GM12878 (cell line): ENCODE measurements at regions not wholly inside any gene's neighbourhood (a gene's known extent, or its start where the extent isn't known, plus 50 kb on each side); places are given as distances from the start of the nearest gene placed in this dataset.

ENCODE experiments used
- ATF2 ChIP-seq: IDR thresholded peaks from 2 replicates; pipeline ENCODE4 v1.6.1; 2012; ENCODE audit warnings: low read length, inconsistent platforms
- CUX1 ChIP-seq: IDR thresholded peaks from 2 replicates; pipeline ENCODE4 v1.6.1; 2012; ENCODE audit warnings: improper control_type of control experiment, low read depth, low read length; ENCODE audit not compliant: insufficient replicate concordance
- EP300 ChIP-seq, 2 experiments: fragments of 150-350 bp in 1 of 2; IDR thresholded peaks; 2 replicates each; pipeline ENCODE4 v1.6.1; 2011 to 2012; ENCODE audit warnings: low read depth in 2 of 2, low read length in 2 of 2, borderline replicate concordance in 1 of 2, improper control_type of control experiment in 1 of 2, inconsistent platforms in 1 of 2; ENCODE audit not compliant: control insufficient read depth in 1 of 2
- FOXM1 ChIP-seq: IDR thresholded peaks from 2 replicates; pipeline ENCODE4 v1.6.1; 2012; ENCODE audit warnings: low read depth, mild to moderate bottlenecking, inconsistent platforms, low read length, moderate library complexity
- JUND ChIP-seq: IDR thresholded peaks from 2 replicates; pipeline ENCODE4 v1.6.1; 2012; ENCODE audit warnings: low read depth, mild to moderate bottlenecking, low read length, improper control_type of control experiment, moderate library complexity
- MXI1 ChIP-seq: fragments of 150-350 bp; IDR thresholded peaks from 2 replicates; pipeline ENCODE4 v1.6.1; 2011; ENCODE audit warnings: low read depth, mild to moderate bottlenecking, inconsistent platforms, low read length, improper control_type of control experiment
- RCOR1 ChIP-seq: conservative IDR thresholded peaks from 2 replicates; pipeline ENCODE4 v1.6.1; 2012; ENCODE audit warnings: low read depth, low read length, improper control_type of control experiment
- TBL1XR1 ChIP-seq: IDR thresholded peaks from 2 replicates; pipeline ENCODE4 v1.6.1; 2012; ENCODE audit warnings: low read depth, low read length, improper control_type of control experiment
- TF ChIP-seq, protein P1 (sequence below), 3 experiments: IDR thresholded peaks in 2 of 3; conservative IDR thresholded peaks in 1 of 3; 2 replicates each; pipeline ENCODE4 v1.5.1; 2011; ENCODE audit warnings: low read depth in 3 of 3, low read length in 3 of 3, mild to moderate bottlenecking in 3 of 3, control low read depth in 2 of 3, moderate library complexity in 2 of 3, inconsistent platforms in 1 of 3, mixed read lengths in 1 of 3; ENCODE audit not compliant: control insufficient read depth in 2 of 3, insufficient read depth in 1 of 3; ENCODE audit errors: extremely low read depth in 1 of 3
- TF ChIP-seq, protein P2 (sequence below): fragments of 450-650 bp; IDR thresholded peaks from 2 replicates; pipeline ENCODE4 v1.6.1; 2016; ENCODE audit warnings: mild to moderate bottlenecking

- TF ChIP-seq EP300 (IDR thresholded peaks at IDR 0.05; ENCODE audit: borderline replicate concordance in 1 of 2, control insufficient read depth in 1 of 2, low read depth in 2 of 2, low read length in 2 of 2) (no peak), RCOR1 (no peak), CUX1 (no peak), FOXM1 (no peak), JUND (no peak), TBL1XR1 (no peak), ATF2 (no peak), MXI1 (no peak)
- TF ChIP-seq, protein P1, sequence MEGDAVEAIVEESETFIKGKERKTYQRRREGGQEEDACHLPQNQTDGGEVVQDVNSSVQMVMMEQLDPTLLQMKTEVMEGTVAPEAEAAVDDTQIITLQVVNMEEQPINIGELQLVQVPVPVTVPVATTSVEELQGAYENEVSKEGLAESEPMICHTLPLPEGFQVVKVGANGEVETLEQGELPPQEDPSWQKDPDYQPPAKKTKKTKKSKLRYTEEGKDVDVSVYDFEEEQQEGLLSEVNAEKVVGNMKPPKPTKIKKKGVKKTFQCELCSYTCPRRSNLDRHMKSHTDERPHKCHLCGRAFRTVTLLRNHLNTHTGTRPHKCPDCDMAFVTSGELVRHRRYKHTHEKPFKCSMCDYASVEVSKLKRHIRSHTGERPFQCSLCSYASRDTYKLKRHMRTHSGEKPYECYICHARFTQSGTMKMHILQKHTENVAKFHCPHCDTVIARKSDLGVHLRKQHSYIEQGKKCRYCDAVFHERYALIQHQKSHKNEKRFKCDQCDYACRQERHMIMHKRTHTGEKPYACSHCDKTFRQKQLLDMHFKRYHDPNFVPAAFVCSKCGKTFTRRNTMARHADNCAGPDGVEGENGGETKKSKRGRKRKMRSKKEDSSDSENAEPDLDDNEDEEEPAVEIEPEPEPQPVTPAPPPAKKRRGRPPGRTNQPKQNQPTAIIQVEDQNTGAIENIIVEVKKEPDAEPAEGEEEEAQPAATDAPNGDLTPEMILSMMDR (IDR thresholded peaks at IDR 0.05 in 2 of 3, conservative IDR thresholded peaks at IDR 0.05 in 1 of 3; ENCODE audit: control insufficient read depth in 2 of 3, extremely low read depth in 1 of 3, insufficient read depth in 1 of 3, low read depth in 3 of 3, low read length in 3 of 3): no peak
- TF ChIP-seq, protein P2, sequence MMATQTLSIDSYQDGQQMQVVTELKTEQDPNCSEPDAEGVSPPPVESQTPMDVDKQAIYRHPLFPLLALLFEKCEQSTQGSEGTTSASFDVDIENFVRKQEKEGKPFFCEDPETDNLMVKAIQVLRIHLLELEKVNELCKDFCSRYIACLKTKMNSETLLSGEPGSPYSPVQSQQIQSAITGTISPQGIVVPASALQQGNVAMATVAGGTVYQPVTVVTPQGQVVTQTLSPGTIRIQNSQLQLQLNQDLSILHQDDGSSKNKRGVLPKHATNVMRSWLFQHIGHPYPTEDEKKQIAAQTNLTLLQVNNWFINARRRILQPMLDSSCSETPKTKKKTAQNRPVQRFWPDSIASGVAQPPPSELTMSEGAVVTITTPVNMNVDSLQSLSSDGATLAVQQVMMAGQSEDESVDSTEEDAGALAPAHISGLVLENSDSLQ: no peak
Measured at GRCh38 chr6:76703786-76704185, 631.3 kb upstream of the IMPG1 start.
